ENCODE measurements at regions not wholly inside any gene's neighbourhood (a gene's known extent, or its start where the extent isn't known, plus 50 kb on each side); places are given as distances from the start of the nearest gene placed in this dataset.

- no peak for DNase-seq
- Histone ChIP-seq H3K4me3 (no peak overlapping the region), H3K36me3 (no peaks in the 10 kb centered on the region), H3K9me3 (no peaks in the 10 kb centered on the region), H3K27me3 (no peaks in the 10 kb centered on the region)
Observed at GRCh38 chr20:24871480-24872213, 77.4 kb upstream of the CST7 start.

- no peak for DNase-seq
- Histone ChIP-seq H3K4me3 (no peak overlapping the region), H3K9me3 (no peaks in the 10 kb centered on the region), H3K36me3 (no peaks in the 10 kb centered on the region), H3K27me3 (no peaks in the 10 kb centered on the region)
Observed at GRCh38 chr20:24872291-24873024, 76.6 kb upstream of the CST7 start.

- Histone ChIP-seq H3K27me3 (no peaks in the 10 kb centered on the region), H3K4me3 (no peak overlapping the region), H3K9me3 (no peaks in the 10 kb centered on the region), H3K36me3 (no peaks in the 10 kb centered on the region)
- no peak for DNase-seq
Observed at GRCh38 chr20:24873025-24873620, 75.9 kb upstream of the CST7 start.

GRCh38 chr20:24875078-24875477 is 74.0 kb upstream of the CST7 start:
- Histone ChIP-seq H3K27me3 (no peaks in the 10 kb centered on the region), H3K4me3 (no peak overlapping the region)
- no peak for DNase-seq

GRCh38 chr20:24877652-24878051 is 71.4 kb upstream of the CST7 start:
- no peaks in the 10 kb centered on the region for H3K36me3 ChIP-seq
- H3K9me3 ChIP-seq = no peaks in the 10 kb centered on the region
- no peak overlapping the region for H3K4me3 ChIP-seq
- no peaks in the 10 kb centered on the region for H3K27me3 ChIP-seq
- DNase-seq = no peak

More at GRCh38 chr20:24875078-24875477, 74.0 kb upstream of the CST7 start:
- no peaks in the 10 kb centered on the region for H3K36me3 ChIP-seq
- H3K9me3 ChIP-seq = no peaks in the 10 kb centered on the region

GRCh38 chr20:24878657-24879056 is 70.4 kb upstream of the CST7 start:
- no peaks in the 10 kb centered on the region for H3K9me3 ChIP-seq
- DNase-seq = no peak
- H3K27me3 ChIP-seq = no peaks in the 10 kb centered on the region
- no peak overlapping the region for H3K4me3 ChIP-seq
- no peaks in the 10 kb centered on the region for H3K36me3 ChIP-seq

GRCh38 chr20:24879875-24880274 is 69.2 kb upstream of the CST7 start:
- Histone ChIP-seq H3K4me3 (no peak overlapping the region), H3K36me3 (no peaks in the 10 kb centered on the region), H3K27me3 (no peaks in the 10 kb centered on the region), H3K9me3 (no peaks in the 10 kb centered on the region)
- no peak for DNase-seq

GRCh38 chr20:24880356-24880755 is 68.7 kb upstream of the CST7 start:
- Histone ChIP-seq H3K9me3 (no peaks in the 10 kb centered on the region), H3K36me3 (no peaks in the 10 kb centered on the region), H3K4me3 (no peak overlapping the region), H3K27me3 (no peaks in the 10 kb centered on the region)
- no peak for DNase-seq

GRCh38 chr20:24890286-24890685 is 58.8 kb upstream of the CST7 start:
- no peaks in the 10 kb centered on the region for H3K27me3 ChIP-seq
- no peak for DNase-seq
- H3K4me3 ChIP-seq = no peak overlapping the region
- H3K9me3 ChIP-seq = no peaks in the 10 kb centered on the region
- H3K36me3 ChIP-seq = no peaks in the 10 kb centered on the region

GRCh38 chr20:24891546-24892393 is 57.3 kb upstream of the CST7 start:
- no peaks in the 10 kb centered on the region for H3K27me3 ChIP-seq
- H3K36me3 ChIP-seq = no peaks in the 10 kb centered on the region
- no peak for DNase-seq
- no peak overlapping the region for H3K4me3 ChIP-seq
- no peaks in the 10 kb centered on the region for H3K9me3 ChIP-seq

- H3K9me3 ChIP-seq = no peaks in the 10 kb centered on the region
- DNase-seq = no peak
Observed at GRCh38 chr20:24892522-24892921, 56.5 kb upstream of the CST7 start.

GRCh38 chr20:24892931-24893330 is 56.1 kb upstream of the CST7 start:
- H3K36me3 ChIP-seq = no peaks in the 10 kb centered on the region
- H3K9me3 ChIP-seq = no peaks in the 10 kb centered on the region
- H3K27me3 ChIP-seq = no peaks in the 10 kb centered on the region
- no peak overlapping the region for H3K4me3 ChIP-seq
- no peak for DNase-seq

More at GRCh38 chr20:24892522-24892921, 56.5 kb upstream of the CST7 start:
- no peaks in the 10 kb centered on the region for H3K36me3 ChIP-seq
- H3K27me3 ChIP-seq = no peaks in the 10 kb centered on the region
- H3K4me3 ChIP-seq = no peak overlapping the region

- DNase-seq = no peak
- Histone ChIP-seq H3K27me3 (no peaks in the 10 kb centered on the region), H3K9me3 (no peaks in the 10 kb centered on the region), H3K36me3 (no peaks in the 10 kb centered on the region), H3K4me3 (no peak overlapping the region)
Observed at GRCh38 chr20:24894488-24894887, 54.6 kb upstream of the CST7 start.

GRCh38 chr20:24894967-24895366 is 54.1 kb upstream of the CST7 start:
- Histone ChIP-seq H3K4me3 (no peak overlapping the region), H3K9me3 (no peaks in the 10 kb centered on the region)
- DNase-seq = no peak

GRCh38 chr20:24895431-24895830 is 53.6 kb upstream of the CST7 start:
- Histone ChIP-seq H3K9me3 (no peaks in the 10 kb centered on the region), H3K36me3 (no peaks in the 10 kb centered on the region), H3K27me3 (no peaks in the 10 kb centered on the region), H3K4me3 (no peak overlapping the region)
- no peak for DNase-seq

More at GRCh38 chr20:24894967-24895366, 54.1 kb upstream of the CST7 start:
- Histone ChIP-seq H3K36me3 (no peaks in the 10 kb centered on the region), H3K27me3 (no peaks in the 10 kb centered on the region)

- Histone ChIP-seq H3K27me3 (no peaks in the 10 kb centered on the region), H3K36me3 (no peaks in the 10 kb centered on the region), H3K4me3 (no peak overlapping the region), H3K9me3 (no peaks in the 10 kb centered on the region)
- DNase-seq = no peak
Observed at GRCh38 chr20:24895898-24896658, 53.0 kb upstream of the CST7 start.

Measured in MG63 (cell line).